Neural progenitor cell (in vitro differentiated cells): ENCODE measurements at regions not wholly inside any gene's neighbourhood (a gene's known extent, or its start where the extent isn't known, plus 50 kb on each side); places are given as distances from the start of the nearest gene placed in this dataset.

ENCODE experiments used
- CTCF ChIP-seq: fragments of 200-600 bp; sonication (generic); IDR thresholded peaks from 2 replicates; pipeline ENCODE4 v1.5.1; 2017; ENCODE audit warnings: antibody characterized with exemption, mild to moderate bottlenecking
- EZH2 ChIP-seq: fragments of 200-600 bp; sonication (generic); IDR thresholded peaks from 2 replicates; pipeline ENCODE4 v1.6.1; 2017; ENCODE audit warnings: antibody characterized with exemption, mild to moderate bottlenecking, moderate library complexity
- EZH2phosphoT487 ChIP-seq: fragments of 200-600 bp; sonication (generic); IDR thresholded peaks from 2 replicates; pipeline ENCODE4 v1.6.1; 2017; ENCODE audit warnings: antibody characterized with exemption

- TF ChIP-seq EZH2 (no peak), CTCF (no peak), EZH2phosphoT487 (no peak)
Observed at GRCh38 chr13:106738186-106738678, 170.3 kb upstream of the ARGLU1 start.
